ENCODE measurements at regions not wholly inside any gene's neighbourhood (a gene's known extent, or its start where the extent isn't known, plus 50 kb on each side); places are given as distances from the start of the nearest gene placed in this dataset.

GRCh38 chr11:44408711-44409470 is 99.0 kb upstream of the ALX4 start:
- Histone ChIP-seq H3K27me3 (peaks cover 13% of the 10 kb centered on the region), H3K27ac (no peak overlapping the region), H3K36me3 (no peaks in the 10 kb centered on the region), H3K9me3 (no peaks in the 10 kb centered on the region), H3K4me3 (no peak overlapping the region), H3K4me1 (no peaks in the 10 kb centered on the region)
- WGBS = 87% methylated on average over 6 of the region's 6 CpGs
- TF ChIP-seq POLR2AphosphoS5 (IDR thresholded peaks at IDR 0.05) = no peak
- TF ChIP-seq POLR2A (IDR thresholded peaks at IDR 0.05) = no peak
- TF ChIP-seq EP300 (IDR thresholded peaks at IDR 0.05) = no peak
- TF ChIP-seq CTCF (IDR thresholded peaks at IDR 0.05) = no peak
- DNase-seq (ENCODE audit: low spot score in 2 of 2) = no peak

- TF ChIP-seq CTCF (IDR thresholded peaks at IDR 0.05) (no peak), EP300 (IDR thresholded peaks at IDR 0.05) (no peak), POLR2A (IDR thresholded peaks at IDR 0.05) (no peak), POLR2AphosphoS5 (IDR thresholded peaks at IDR 0.05) (no peak)
- no peak for DNase-seq (ENCODE audit: low spot score in 2 of 2)
- H3K4me3 ChIP-seq = no peak overlapping the region
- H3K4me1 ChIP-seq = no peaks in the 10 kb centered on the region
- H3K27me3 ChIP-seq = peaks cover 13% of the 10 kb centered on the region
- 73% methylated on average over 9 of the region's 9 CpGs for WGBS
- H3K36me3 ChIP-seq = no peaks in the 10 kb centered on the region
- H3K27ac ChIP-seq = no peak overlapping the region
- H3K9me3 ChIP-seq = no peaks in the 10 kb centered on the region
Observed at GRCh38 chr11:44409558-44410236, 99.8 kb upstream of the ALX4 start.

- TF ChIP-seq CTCF (IDR thresholded peaks at IDR 0.05) = no peak
- TF ChIP-seq EP300 (IDR thresholded peaks at IDR 0.05) = no peak
- no peak for TF ChIP-seq POLR2AphosphoS5 (IDR thresholded peaks at IDR 0.05)
- no peak for TF ChIP-seq POLR2A (IDR thresholded peaks at IDR 0.05)
- H3K9me3 ChIP-seq = no peaks in the 10 kb centered on the region
- H3K36me3 ChIP-seq = no peaks in the 10 kb centered on the region
- no peak for DNase-seq (ENCODE audit: low spot score in 2 of 2)
- H3K4me3 ChIP-seq = no peak overlapping the region
- H3K27me3 ChIP-seq = peaks cover 3% of the 10 kb centered on the region
- H3K27ac ChIP-seq = no peak overlapping the region
- no peaks in the 10 kb centered on the region for H3K4me1 ChIP-seq
Observed at GRCh38 chr11:44416776-44417175, 106.8 kb upstream of the ALX4 start.

- Histone ChIP-seq H3K4me1 (no peaks in the 10 kb centered on the region), H3K4me3 (no peak overlapping the region), H3K36me3 (no peaks in the 10 kb centered on the region), H3K27ac (no peak overlapping the region), H3K27me3 (peaks cover 4% of the 10 kb centered on the region), H3K9me3 (no peaks in the 10 kb centered on the region)
- 86% methylated on average over 7 of the region's 7 CpGs for WGBS
- no peak for DNase-seq (ENCODE audit: low spot score in 2 of 2)
- TF ChIP-seq EP300 (IDR thresholded peaks at IDR 0.05) (no peak), CTCF (IDR thresholded peaks at IDR 0.05) (no peak), POLR2AphosphoS5 (IDR thresholded peaks at IDR 0.05) (no peak), POLR2A (IDR thresholded peaks at IDR 0.05) (no peak)
Observed at GRCh38 chr11:44417731-44418455, 108.0 kb upstream of the ALX4 start.

- Histone ChIP-seq H3K27me3 (peaks cover 9% of the 10 kb centered on the region), H3K4me1 (no peaks in the 10 kb centered on the region), H3K27ac (no peak overlapping the region), H3K9me3 (no peaks in the 10 kb centered on the region), H3K4me3 (no peak overlapping the region), H3K36me3 (no peaks in the 10 kb centered on the region)
- TF ChIP-seq EP300 (IDR thresholded peaks at IDR 0.05) (no peak), CTCF (IDR thresholded peaks at IDR 0.05) (no peak), POLR2AphosphoS5 (IDR thresholded peaks at IDR 0.05) (no peak), POLR2A (IDR thresholded peaks at IDR 0.05) (no peak)
- DNase-seq (ENCODE audit: low spot score in 2 of 2) = no peak
- WGBS = 92% methylated on average over 7 of the region's 7 CpGs
Observed at GRCh38 chr11:44418456-44418830, 108.5 kb upstream of the ALX4 start.

All from suprapubic skin (tissue), 4 donors.